Large intestine (tissue), 3 donors: ENCODE measurements at regions not wholly inside any gene's neighbourhood (a gene's known extent, or its start where the extent isn't known, plus 50 kb on each side); places are given as distances from the start of the nearest gene placed in this dataset.
"Not testable (repeated sequence)": the region's sequence is repeated elsewhere in the genome, so short reads cannot be mapped to it uniquely, and the experiment has no call there.

Source experiments
- DNase-seq, 2 donors: peaks; one replicate each; pipeline versions ENCODE4 v3.0.0 to v3.0.0-alpha.2; 2013
- H3K27ac ChIP-seq: one replicate; pipeline ENCODE4 v1.5.1; 2013; ENCODE audit warnings: low read length
- H3K27me3 ChIP-seq: 2 replicates; pipeline ENCODE4 v1.6.1; 2013; ENCODE audit warnings: low read length; ENCODE audit not compliant: control insufficient read depth, insufficient read depth
- H3K36me3 ChIP-seq: 2 replicates; pipeline ENCODE4 v1.6.1; 2013; ENCODE audit warnings: low read length; ENCODE audit not compliant: control insufficient read depth, insufficient read depth
- H3K4me1 ChIP-seq: one replicate; pipeline ENCODE4 v1.6.1; 2013; ENCODE audit warnings: low read length; ENCODE audit not compliant: control insufficient read depth, insufficient read depth
- H3K4me3 ChIP-seq: one replicate; pipeline ENCODE4 v1.5.1; 2013; ENCODE audit warnings: low read length
- H3K9me3 ChIP-seq: one replicate; pipeline ENCODE4 v1.6.1; 2013; ENCODE audit warnings: mild to moderate bottlenecking, low read depth, low read length, moderate library complexity; ENCODE audit not compliant: control insufficient read depth
- WGBS: methylation state at CpG from one replicate; pipeline ENCODE4 v1.1.5; 2013; ENCODE audit warnings: low lambda C conversion rate; ENCODE audit not compliant: insufficient coverage; 5-methylcytosine and 5-hydroxymethylcytosine counted together

DNA sequence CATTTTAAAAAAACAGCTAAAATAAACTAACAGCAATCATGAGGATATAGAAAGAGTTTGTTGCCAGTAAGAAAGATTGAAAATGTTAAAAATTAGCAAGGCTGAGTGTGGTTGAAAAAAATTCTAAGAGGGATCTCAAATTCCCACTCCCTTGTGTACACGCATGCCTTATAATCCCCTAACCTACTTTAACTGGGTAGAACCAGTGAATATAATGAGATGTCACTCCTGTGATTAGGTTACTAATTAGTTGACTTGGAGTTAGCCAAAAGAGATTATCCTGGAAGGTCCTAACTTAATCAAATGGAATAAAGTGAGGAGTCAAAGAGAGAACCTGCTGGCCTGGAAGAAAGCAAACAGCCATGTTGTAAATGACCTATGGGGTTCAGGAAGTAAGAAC is 286.0 kb upstream of the TGFBR2 start:
- no peak for DNase-seq
- no peaks in the 10 kb centered on the region for H3K27me3 ChIP-seq
- no peaks in the 10 kb centered on the region for H3K36me3 ChIP-seq
- no peak overlapping the region for H3K4me3 ChIP-seq
- peaks cover 4% of the 10 kb centered on the region for H3K4me1 ChIP-seq
- no peaks in the 10 kb centered on the region for H3K9me3 ChIP-seq
- H3K27ac ChIP-seq = no peak overlapping the region
- no CpG with 5 or more reads among the region's 1 CpG for WGBS

DNA sequence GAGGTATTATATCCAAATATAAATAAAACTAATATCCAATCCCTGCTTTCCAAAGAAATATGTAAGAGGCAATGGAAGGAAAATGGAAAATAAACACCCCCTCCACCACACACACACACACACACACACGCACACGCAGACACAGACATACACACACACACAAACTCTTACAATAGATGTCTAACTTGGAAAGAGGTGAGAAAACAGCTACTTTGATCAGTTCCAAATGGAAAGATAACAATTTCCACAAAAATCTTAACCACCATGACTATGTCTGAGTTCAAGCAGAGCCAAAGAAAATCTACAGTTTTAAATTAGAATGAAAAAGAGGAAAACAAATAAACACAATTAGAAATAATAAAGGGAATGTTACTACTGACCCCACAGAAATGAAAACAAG is 285.3 kb upstream of the TGFBR2 start:
- DNase-seq = no peak
- H3K36me3 ChIP-seq = no peaks in the 10 kb centered on the region
- no CpG with 5 or more reads among the region's 2 CpGs for WGBS

DNA sequence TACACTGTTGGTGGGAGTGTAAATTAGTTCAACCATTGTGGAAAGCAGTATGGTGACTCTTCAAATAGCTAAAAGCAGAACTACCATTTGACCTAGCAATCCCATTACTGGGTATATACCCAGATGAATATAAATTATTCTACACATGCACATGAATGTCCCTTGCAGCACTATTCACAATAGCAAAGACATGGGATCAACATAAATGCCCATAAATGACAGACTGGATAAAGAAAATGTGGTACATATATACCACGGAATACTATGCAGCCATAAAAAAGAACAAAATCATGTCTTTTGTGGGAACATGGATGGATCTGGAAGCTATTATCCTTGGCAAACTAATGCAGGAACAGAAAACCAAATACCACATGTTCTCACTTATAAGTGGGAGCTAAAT is 282.8 kb upstream of the TGFBR2 start:
- H3K36me3 ChIP-seq, H3K4me3 ChIP-seq, DNase-seq, H3K27me3 ChIP-seq, H3K9me3 ChIP-seq, H3K4me1 ChIP-seq, H3K27ac ChIP-seq: not testable (repeated sequence)
- WGBS = 100% methylated on average over 1 of the region's 1 CpG

More for the DNA sequence above, 285.3 kb upstream of the TGFBR2 start:
- H3K9me3 ChIP-seq = no peaks in the 10 kb centered on the region
- peaks cover 4% of the 10 kb centered on the region for H3K4me1 ChIP-seq
- no peak overlapping the region for H3K4me3 ChIP-seq
- no peak overlapping the region for H3K27ac ChIP-seq
- H3K27me3 ChIP-seq = no peaks in the 10 kb centered on the region

DNA sequence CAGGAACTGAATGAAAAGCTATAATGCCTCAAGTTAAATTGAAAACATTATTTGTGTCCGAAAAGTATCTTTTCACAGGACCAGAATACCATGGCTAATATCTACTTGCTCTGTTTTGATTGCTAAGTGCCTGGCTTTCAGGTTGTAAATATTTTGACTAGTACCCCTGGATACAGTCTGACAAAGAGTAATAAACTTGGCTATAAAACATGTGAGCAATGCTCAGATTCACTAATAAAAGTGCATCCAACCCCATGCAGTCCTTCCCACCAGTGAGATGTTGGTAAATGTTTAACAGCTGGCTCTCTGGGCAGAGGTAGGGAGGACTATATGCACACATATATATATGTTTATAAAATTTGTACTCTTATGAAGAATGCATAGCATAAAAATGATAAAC is 281.8 kb upstream of the TGFBR2 start:
- WGBS = no CpG with 5 or more reads among the region's 1 CpG

DNA sequence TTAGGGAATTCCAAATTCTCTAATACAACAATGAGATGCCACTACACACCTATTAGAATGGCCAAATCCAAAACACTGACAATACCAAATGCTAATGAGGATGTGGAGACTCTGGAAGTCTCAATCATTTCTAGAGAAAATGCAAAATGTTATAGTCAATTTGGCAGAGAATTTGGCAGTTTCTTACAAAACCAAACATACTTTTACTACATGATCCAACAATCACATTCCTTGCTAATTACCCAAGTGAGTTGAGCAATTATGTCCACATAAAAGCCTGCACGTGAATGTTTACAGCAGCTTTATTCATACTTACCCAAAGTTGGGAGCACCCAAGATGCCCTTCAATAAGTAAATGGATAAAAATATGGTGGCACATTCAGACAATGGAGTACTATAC is 278.4 kb upstream of the TGFBR2 start:
- H3K27ac ChIP-seq, DNase-seq, H3K4me3 ChIP-seq, H3K9me3 ChIP-seq, H3K36me3 ChIP-seq, H3K27me3 ChIP-seq, H3K4me1 ChIP-seq: not testable (repeated sequence)
- no CpG with 5 or more reads among the region's 1 CpG for WGBS

More for the DNA sequence above, 281.8 kb upstream of the TGFBR2 start:
- Histone ChIP-seq H3K4me3 (no peak overlapping the region), H3K4me1 (peaks cover 4% of the 10 kb centered on the region), H3K36me3 (no peaks in the 10 kb centered on the region), H3K27ac (no peak overlapping the region), H3K9me3 (no peaks in the 10 kb centered on the region), H3K27me3 (no peaks in the 10 kb centered on the region)
- peak; percentile 42 to 79 for DNase-seq

DNA sequence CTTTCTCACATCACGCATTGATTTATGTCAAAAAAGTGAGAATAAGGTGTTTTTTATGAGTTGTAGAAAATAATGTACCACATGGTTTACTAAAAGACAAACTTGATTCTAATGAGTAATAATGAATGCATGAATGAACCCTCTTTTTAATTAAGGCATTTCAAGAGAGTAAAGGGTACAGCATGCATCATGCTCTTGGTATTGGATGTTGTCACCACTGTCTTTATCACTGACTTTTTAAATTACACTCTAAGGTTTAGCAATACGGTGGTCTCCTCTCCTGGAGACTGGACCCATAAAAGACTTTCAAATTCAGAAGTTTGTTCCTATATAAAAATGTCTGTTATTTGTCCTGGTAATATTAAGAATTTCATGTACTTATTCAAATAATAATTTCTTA is 277.5 kb upstream of the TGFBR2 start:
- not testable (repeated sequence) for H3K36me3 ChIP-seq, H3K9me3 ChIP-seq, H3K4me1 ChIP-seq, H3K27ac ChIP-seq, DNase-seq, H3K4me3 ChIP-seq, H3K27me3 ChIP-seq
- 100% methylated on average over 1 of the region's 2 CpGs for WGBS

DNA sequence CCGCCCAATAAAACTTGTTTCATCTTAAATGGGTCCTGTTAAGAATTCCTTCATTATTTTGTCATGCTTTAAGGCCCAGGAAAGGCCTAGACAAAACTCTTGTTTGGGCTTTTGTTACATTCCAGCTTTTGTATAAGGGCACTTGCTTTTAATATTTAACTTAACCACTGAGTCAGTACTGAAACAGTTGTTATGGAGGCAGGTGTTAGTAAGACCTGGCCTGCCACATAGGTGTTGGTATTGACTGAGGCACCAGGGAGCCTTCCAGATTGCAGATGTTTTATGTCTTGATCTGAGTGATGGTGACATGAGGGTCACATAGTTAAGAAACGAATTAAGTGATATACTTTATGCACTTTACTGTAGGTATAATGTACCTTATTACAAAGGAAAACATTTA is 274.9 kb upstream of the TGFBR2 start:
- no peak for DNase-seq
- no peak overlapping the region for H3K4me3 ChIP-seq
- no peaks in the 10 kb centered on the region for H3K36me3 ChIP-seq
- H3K27me3 ChIP-seq = no peaks in the 10 kb centered on the region
- no peak overlapping the region for H3K27ac ChIP-seq
- H3K4me1 ChIP-seq = no peaks in the 10 kb centered on the region
- WGBS = 80% methylated on average over 1 of the region's 2 CpGs
- no peaks in the 10 kb centered on the region for H3K9me3 ChIP-seq

DNA sequence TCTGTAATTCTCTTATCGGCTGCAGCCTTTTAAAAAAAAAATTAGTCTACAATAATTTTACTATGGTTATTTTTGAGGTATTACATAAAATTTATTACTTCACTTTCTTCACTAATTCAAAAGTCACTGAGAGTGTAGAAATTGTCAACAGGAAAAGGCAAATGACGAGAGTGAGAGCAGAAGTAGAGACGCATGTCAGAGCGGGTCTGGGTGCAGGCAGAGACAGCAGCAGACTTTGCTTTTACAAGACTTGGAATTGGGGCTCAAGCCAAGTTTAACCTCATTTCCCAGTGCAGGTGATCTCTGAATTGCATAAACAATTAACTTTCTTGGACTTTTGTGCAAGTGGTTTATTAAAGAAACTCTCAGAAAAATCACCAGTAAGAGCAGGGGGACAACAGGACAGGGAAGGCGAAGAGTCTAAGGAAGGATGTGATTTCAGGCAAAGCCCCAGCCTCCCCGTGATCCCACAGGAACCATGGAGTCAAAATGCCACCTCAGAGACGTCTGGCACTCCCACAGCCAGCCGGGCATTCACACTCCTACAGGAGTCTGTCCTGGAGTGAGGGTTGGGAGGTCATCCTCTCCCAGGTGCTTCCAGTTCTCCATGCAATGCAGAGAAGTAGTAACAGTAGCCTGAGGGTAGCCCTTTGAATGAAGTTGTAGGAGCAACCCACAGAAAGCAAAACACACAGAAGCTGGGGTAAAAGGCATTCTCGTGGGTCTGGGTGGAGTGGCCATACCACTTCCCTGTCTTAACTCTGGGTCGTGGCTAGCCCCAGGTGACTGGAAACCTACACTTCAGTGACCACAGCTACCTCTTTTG is 274.0 kb upstream of the TGFBR2 start:
- H3K27ac ChIP-seq = no peak overlapping the region
- H3K4me1 ChIP-seq = no peaks in the 10 kb centered on the region
- no peaks in the 10 kb centered on the region for H3K27me3 ChIP-seq
- H3K9me3 ChIP-seq = no peaks in the 10 kb centered on the region
- no CpG with 5 or more reads among the region's 10 CpGs for WGBS
- no peak overlapping the region for H3K4me3 ChIP-seq
- DNase-seq = no peak
- H3K36me3 ChIP-seq = no peaks in the 10 kb centered on the region

DNA sequence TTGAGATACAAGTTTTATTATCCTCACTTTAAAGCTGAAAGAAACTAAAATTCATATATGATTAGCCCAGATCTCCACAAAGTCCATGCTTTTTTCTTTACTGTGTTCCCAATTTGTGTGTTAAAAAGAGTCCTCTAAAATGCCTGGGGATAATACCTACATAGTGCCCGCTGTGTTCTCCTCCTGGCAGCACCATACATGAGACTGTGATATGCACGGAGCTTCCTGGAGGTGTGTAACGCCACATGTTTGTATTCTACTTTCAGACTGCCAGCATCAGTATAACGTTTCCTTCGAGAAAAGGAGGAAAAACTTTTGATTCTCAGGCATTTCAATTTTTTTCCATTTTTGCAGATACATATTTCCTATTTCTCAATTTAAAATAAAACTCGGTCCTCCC is 273.3 kb upstream of the TGFBR2 start:
- H3K4me3 ChIP-seq = no peak overlapping the region
- no peaks in the 10 kb centered on the region for H3K27me3 ChIP-seq
- no peak for DNase-seq
- H3K27ac ChIP-seq = no peak overlapping the region
- no peaks in the 10 kb centered on the region for H3K36me3 ChIP-seq
- no peaks in the 10 kb centered on the region for H3K4me1 ChIP-seq
- 89% methylated on average over 1 of the region's 6 CpGs for WGBS
- no peaks in the 10 kb centered on the region for H3K9me3 ChIP-seq

DNA sequence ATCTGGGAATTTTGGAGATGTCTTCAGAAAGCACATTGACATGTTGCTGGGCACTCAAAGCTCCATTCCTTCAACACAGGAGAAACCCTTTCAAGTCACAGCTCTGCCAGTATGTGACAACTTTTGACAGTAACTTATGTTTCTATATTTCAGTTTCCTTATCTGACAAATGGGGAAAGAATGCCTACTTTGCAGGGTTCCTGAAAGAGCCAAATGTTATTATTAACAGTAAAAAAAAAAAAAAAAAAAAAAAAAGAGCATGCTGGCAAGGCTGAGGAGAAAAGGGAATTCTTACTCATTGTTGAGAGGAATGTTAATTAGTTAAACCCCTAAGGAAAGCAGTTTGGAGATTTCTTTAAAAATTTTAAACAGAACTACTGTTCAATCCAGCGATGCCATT is 272.5 kb upstream of the TGFBR2 start:
- no CpG with 5 or more reads among the region's 1 CpG for WGBS
- Histone ChIP-seq H3K9me3 (no peaks in the 10 kb centered on the region), H3K27ac (no peak overlapping the region), H3K4me1 (no peaks in the 10 kb centered on the region), H3K36me3 (no peaks in the 10 kb centered on the region), H3K27me3 (no peaks in the 10 kb centered on the region), H3K4me3 (no peak overlapping the region)
- no peak for DNase-seq

DNA sequence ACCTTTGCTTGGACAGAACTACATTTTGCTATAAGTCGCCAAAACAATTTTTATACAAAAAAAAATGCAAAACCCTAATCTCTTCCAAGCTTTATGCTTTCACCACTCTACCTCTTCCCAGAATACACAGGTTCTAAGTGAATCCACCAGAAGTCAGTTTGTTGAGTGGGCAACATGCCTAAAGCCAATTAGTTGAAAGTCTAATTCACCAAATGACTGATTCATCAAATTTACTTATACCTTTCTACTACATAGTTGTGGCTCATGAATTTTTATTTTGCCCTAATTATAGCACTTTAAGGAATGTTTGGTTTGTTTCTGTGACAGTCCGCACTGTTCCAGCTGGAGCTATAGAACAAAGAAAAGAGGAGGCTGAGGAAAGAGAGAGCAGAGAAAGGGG is 265.9 kb upstream of the TGFBR2 start:
- no peaks in the 10 kb centered on the region for H3K36me3 ChIP-seq
- H3K4me1 ChIP-seq = peaks cover 3% of the 10 kb centered on the region
- no peak overlapping the region for H3K4me3 ChIP-seq
- H3K27me3 ChIP-seq = no peaks in the 10 kb centered on the region
- no peak for DNase-seq
- H3K27ac ChIP-seq = no peak overlapping the region
- H3K9me3 ChIP-seq = no peaks in the 10 kb centered on the region
- WGBS = 50% methylated on average over 2 of the region's 2 CpGs
